ENCODE measurements at regions not wholly inside any gene's neighbourhood (a gene's known extent, or its start where the extent isn't known, plus 50 kb on each side); places are given as distances from the start of the nearest gene placed in this dataset.

DNA sequence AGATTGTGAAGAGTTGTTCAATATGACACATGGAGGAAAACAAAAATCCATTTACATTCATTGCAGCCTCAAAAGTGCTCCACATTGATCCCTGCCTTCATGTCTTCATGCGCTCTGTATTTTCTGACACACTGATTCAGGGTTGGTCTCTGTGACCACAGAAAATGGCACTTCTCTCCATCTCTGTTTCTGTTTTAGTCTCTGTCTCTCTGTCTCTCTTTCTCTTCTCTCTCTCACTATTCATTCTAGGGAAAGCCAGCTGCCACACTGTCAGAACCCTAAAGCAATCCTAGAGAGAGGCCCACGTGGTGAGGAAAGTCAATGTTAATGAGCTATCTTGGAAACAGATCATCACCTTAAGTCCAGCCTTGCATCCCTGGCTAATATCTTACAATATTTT is 2238.4 kb downstream of the PCDH7 start:
- DNase-seq = no peak

DNA sequence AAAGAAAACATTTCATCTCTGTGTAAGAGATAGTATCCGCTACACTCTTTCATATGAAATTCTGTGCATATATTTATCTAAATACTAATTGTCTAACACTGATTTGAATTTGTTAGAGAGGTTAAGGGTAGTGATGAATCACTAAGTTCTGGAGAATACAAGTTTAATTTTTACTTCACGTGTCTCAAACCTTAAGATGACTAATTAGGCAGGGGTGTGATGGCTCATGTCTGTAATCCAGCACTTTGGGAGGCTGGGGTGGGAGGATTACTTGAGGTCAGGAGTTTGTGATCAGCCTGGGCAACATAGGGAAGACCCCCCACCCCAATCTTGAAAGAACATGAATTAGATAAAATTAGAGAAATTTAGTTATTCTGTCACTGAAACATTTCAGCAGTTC is 2241.9 kb downstream of the PCDH7 start:
- DNase-seq = no peak

- peak; percentile 31 for DNase-seq
These were observed 2265.1 kb downstream of the PCDH7 start for GRCh38 chr4:32985256-32985655.

- peak; percentile 62 for DNase-seq
These were observed 2266.1 kb downstream of the PCDH7 start for GRCh38 chr4:32986236-32986635.

DNA sequence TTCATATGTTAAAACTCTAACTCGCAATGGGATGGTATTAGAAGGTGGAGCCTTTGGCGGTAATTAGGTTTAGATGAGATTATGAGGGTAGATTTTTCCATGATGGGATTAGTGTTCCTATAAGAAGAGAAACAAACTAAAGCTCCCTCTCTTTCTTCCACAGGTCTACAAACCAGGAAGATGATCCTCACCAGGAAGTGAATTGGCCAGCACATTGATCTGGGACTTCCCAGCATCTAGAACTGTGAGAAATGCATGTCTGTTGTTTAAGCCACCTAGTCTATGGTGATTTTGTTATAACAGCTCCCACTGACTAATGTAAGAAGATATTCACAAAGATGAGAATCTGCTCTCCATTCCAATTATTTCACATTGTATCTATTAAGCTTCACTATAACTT is 2266.9 kb downstream of the PCDH7 start:
- peak; percentile 6 for DNase-seq

DNA sequence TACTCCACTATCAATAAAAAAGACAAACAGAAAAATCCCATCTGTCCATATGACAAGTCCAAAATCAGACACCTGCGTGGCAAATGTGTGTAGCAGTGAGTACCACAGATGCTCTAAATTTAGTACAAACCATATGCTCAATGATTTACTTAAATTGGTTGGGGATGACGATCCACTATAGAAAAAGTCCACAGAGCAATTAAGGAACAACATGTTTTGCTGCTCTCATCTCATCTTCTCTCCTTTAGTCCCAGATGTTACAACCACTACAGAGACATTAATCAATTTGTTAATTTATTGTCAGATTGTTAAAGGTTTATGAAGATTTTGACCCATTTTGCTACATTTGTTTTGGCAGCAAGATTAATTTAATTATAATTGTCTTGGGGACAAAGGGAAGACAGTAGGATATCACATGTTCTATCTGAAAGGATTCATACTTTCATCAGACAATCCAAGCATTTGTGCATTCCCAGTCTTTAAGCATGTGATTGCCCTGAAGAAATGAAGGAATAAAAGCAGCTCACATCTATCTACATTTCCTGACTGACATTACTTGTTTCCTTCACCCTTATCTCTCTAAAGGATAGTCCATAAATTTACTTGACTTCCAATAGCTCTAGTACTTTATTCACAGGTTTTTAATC is 2268.1 kb downstream of the PCDH7 start:
- DNase-seq = peak; percentile 80

GRCh38 chr4:32991663-32992062 is 2271.5 kb downstream of the PCDH7 start:
- DNase-seq = no peak

DNA sequence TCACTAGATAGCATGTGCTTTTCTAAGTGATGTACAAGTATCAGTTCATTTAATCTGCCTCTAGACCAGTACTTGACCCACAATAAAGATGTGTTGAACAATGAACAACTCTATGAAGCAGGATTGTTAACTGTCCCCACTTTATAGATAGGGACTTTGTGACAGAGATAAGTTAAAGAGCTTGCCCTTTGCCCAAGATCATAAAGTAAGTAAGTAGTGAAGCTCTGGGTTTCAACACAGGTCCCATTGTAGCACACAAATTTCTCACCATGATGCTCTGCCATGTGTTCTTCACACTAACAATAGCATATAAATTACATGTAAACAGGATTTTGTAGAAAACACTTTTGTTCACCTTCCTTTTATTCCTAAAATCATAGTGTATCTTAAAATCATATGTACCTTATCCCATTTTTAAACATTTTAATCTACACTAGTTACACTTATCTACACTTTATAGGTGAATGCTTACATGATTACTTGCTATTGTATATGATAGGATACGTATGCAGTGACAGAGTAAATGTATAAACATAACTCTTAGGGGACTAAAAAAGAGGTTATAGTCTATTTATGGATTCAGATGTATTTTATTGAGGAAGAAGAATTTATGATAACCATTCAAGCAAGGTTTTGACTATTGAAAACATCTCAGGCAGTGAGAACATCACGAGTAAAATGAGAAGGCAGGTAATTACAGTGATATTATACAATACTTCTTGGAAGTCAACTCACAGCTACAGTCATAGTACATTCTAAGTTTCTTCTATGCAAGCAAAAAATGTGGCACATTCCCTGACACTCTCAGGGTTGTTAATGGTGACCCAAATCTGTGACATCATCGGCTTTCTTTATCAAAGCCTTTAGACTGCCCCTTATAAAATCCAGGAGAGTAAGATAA is 2275.1 kb downstream of the PCDH7 start:
- DNase-seq = no peak

DNA sequence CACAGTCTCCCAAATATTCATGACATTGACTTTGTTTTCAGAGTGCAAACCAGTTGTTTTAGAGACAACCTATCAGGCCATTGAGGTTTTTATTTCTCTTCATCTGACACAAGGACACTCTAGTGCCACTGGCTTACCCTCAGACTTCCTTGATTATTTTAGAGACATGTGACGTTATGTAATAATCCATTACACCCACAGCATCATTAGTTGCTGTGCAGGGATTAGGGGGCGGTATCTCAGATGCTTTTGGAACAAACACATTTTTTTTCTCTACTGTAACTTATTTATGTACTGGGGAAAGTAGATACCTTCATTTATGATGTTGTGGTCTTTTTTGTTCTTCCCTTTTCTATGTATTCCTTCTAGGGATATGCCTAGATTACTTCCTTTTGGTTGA is 2293.1 kb downstream of the PCDH7 start:
- DNase-seq = no peak

- DNase-seq = no peak
These were observed 2305.1 kb downstream of the PCDH7 start for GRCh38 chr4:33025236-33025635.

- DNase-seq = peak; percentile 2
These were observed 2309.8 kb downstream of the PCDH7 start for GRCh38 chr4:33029976-33030375.

GRCh38 chr4:33031328-33031727 is 2311.2 kb downstream of the PCDH7 start:
- no peak for DNase-seq

DNA sequence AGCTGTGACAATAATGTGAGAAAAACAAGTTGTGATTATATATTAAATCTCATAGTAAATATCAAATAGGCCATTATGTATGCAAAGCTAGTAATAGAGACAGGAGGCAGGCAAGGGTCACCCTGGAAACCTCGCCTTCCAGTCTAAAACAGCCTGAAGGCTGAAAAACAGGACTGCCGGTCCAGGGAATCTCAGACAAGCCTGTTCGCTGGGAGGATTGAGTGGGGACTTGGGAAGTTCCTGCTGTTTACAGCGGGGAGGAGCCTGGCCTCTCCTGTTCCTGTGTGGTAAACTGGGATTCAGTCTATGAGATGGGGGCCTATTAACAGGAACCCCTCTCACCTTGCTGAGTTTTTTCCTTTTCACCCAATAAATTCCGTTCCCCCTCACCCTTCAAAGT is 2317.3 kb downstream of the PCDH7 start:
- peak; percentile 73 for DNase-seq

DNA sequence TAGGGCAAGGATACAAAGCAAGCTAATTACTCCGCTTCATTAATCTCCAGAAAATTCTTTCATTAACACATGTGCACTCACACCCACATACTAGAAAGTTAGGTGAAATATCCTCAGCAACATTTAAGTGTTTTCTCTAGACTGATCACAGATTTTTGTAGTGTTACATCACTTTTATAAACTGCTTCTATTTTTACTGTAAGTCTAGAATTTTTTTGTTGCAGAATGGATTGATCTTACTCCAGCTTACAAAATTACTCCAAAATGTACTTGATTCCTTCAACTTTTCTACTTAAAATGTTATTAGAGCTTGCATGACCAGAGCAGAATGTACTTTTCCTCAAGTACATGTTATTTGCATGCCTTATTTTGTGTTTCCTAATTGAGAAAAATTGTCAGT is 2325.2 kb downstream of the PCDH7 start:
- no peak for DNase-seq

GRCh38 chr4:33052241-33052640 is 2332.1 kb downstream of the PCDH7 start:
- DNase-seq = no peak

GRCh38 chr4:33054161-33054560 is 2334.0 kb downstream of the PCDH7 start:
- DNase-seq = no peak

DNA sequence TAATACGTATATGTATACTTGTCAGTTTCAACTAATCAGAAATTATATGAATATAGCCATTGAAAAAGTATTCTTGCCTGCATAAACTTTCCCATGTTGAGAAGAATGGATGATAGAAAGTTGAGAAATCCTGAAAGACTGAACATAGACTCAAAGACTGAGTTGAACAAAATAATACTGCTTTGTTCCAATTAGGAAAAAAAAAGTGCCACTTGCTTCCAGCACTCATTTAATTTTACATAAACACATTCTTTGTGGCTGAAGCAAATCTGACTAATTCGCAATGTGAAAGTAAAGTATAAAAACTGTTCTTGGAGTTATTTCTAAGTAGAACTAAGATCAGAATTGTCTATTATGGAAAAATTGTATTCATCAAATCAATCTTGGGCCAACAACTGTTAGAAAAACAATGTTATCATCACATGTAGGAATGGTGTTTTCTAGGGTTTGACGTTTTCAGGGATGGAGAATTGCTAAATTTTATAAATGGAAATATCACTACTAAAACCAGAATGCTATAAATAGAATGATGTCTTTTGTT is 2334.6 kb downstream of the PCDH7 start:
- DNase-seq = no peak

- no peak for DNase-seq
These were observed 2337.6 kb downstream of the PCDH7 start for GRCh38 chr4:33057736-33058135.

DNA sequence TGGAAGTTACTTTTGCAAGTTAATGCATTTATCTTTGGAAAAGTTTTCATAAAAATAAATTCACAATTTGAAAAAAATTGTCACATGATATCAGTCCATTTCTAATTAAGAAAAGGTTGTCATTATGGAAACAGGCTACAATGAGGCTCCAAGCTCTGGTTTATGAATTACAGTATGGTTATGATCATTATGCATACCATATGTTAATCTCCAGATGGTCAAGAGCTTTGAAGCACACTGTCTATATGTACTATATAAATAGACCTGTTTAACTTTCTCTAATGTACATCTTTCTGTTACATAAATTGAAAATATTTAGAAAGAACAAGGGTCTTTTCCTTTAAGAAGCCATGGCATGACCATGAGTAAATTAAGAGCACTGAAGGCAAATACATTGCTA is 2338.8 kb downstream of the PCDH7 start:
- peak; percentile 34 for DNase-seq

DNA sequence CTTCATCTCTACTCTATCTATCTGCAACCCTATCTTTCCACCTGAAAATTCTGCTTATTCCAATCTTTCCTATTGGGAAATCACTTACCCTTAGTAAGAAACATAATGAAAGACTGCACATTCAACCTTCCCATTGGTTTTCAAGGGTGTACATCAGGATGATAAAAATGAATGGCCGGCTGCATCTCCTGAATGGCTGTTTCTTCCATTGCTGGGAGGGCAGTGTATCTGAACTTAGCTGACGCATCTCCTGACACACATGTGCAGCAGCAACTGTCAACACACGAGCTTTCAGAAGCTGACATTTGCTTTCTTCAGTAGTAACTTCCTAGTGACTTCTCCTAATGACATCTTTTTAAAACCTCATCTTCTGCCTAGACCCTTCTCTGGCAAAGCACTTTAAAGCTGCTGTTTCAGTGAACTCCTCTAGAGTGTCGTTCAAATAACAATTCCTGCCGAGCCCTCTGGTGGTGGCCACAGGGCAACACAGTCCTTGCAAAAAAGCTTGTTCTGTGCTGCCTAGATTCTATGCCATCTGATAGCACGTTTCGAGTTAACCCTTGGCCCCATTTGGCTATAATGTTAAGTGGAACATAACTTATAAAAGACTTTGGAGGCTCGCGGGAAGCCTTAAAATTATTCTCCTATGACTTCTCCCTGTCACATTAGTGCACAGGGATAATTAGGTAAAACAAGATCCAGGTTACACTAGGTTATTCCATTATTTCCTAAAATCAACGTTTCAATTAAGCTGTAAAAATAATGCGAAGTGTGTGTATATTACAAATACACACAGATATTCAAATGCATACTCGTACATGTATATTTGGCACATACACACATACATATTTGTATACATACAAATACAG is 2340.7 kb downstream of the PCDH7 start:
- DNase-seq = peak; percentile 68

GRCh38 chr4:33061727-33062126 is 2341.6 kb downstream of the PCDH7 start:
- DNase-seq = peak; percentile 20

GRCh38 chr4:33062155-33062806 is 2342.1 kb downstream of the PCDH7 start:
- DNase-seq = no peak

- DNase-seq = no peak
These were observed 2343.1 kb downstream of the PCDH7 start for GRCh38 chr4:33063241-33063640.

Measured in NCI-H69 (cell line).